ENCODE measurements at regions not wholly inside any gene's neighbourhood (a gene's known extent, or its start where the extent isn't known, plus 50 kb on each side); places are given as distances from the start of the nearest gene placed in this dataset.

DNA sequence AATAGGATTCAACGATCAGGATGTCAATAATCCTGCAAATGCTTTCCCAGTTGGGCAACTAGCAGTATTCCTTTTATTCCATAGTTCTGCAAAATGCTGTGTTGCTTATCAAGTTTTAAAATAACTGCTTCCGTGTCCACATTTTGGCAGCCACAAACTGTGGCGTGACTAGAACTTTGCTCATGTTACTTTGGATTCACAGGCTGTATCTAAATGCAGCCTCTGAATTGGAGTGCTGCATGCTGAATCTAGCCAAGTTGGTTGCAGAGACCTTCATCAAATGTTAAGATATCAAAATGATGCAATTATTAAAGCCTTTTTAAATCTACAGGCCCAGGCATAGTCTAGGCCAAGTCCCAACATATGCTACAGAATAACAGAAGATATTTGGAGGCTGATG, 249.2 kb downstream of the NR2F1-AS1 start (continued):
- no peak for TF ChIP-seq SOX15 (CRISPR knock-in tag; IDR thresholded peaks at IDR 0.05)
- no peak for TF ChIP-seq KAT7 (CRISPR knock-in tag; IDR thresholded peaks at IDR 0.05; ENCODE audit: borderline replicate concordance)
- no peak for TF ChIP-seq ESRRA (CRISPR knock-in tag; IDR thresholded peaks at IDR 0.05; ENCODE audit: borderline replicate concordance)
- TF ChIP-seq, protein P1, sequence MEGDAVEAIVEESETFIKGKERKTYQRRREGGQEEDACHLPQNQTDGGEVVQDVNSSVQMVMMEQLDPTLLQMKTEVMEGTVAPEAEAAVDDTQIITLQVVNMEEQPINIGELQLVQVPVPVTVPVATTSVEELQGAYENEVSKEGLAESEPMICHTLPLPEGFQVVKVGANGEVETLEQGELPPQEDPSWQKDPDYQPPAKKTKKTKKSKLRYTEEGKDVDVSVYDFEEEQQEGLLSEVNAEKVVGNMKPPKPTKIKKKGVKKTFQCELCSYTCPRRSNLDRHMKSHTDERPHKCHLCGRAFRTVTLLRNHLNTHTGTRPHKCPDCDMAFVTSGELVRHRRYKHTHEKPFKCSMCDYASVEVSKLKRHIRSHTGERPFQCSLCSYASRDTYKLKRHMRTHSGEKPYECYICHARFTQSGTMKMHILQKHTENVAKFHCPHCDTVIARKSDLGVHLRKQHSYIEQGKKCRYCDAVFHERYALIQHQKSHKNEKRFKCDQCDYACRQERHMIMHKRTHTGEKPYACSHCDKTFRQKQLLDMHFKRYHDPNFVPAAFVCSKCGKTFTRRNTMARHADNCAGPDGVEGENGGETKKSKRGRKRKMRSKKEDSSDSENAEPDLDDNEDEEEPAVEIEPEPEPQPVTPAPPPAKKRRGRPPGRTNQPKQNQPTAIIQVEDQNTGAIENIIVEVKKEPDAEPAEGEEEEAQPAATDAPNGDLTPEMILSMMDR (IDR thresholded peaks at IDR 0.05) = no peak

DNA sequence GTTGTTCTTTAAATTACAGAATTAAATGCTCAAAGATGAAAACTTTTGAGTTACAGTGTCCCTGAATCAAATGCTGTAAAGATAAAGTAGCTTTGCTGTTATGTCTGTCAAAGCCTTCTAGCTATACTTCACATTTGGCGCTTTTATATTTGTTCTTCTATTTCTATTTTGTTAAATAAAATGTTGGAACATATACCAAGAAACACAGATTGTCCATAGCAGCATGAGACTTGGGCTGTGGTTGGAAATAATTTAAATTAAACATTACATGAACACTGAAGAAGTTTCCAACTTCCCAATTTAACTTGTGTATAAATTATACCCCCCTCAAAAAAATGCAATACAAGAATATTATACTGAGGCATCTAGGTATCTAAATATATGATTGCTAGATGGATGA, 249.8 kb downstream of the NR2F1-AS1 start:
- Mint-ChIP-seq H3K27me3 (ENCODE audit: low read depth) (no peaks in the 10 kb centered on the region), H3K27ac (no peak overlapping the region), H3K4me1 (no peaks in the 10 kb centered on the region), H3K9me3 (no peaks in the 10 kb centered on the region), H3K36me3 (no peaks in the 10 kb centered on the region), H3K4me3 (no peak overlapping the region)
- POLR2A ChIA-PET = no interaction called here
- CTCF ChIA-PET = no interaction called here
- TF ChIP-seq MXD4 (CRISPR knock-in tag; IDR thresholded peaks at IDR 0.05; ENCODE audit: borderline replicate concordance) (no peak), ZBTB21 (CRISPR knock-in tag; IDR thresholded peaks at IDR 0.05; ENCODE audit: borderline replicate concordance) (no peak), ZNF263 (CRISPR knock-in tag; IDR thresholded peaks at IDR 0.05; ENCODE audit: low read depth) (no peak), NFYB (CRISPR knock-in tag; conservative IDR thresholded peaks at IDR 0.05; ENCODE audit: low read depth) (no peak), JAZF1 (CRISPR knock-in tag; IDR thresholded peaks at IDR 0.05) (no peak)
- TF ChIP-seq, protein P2, sequence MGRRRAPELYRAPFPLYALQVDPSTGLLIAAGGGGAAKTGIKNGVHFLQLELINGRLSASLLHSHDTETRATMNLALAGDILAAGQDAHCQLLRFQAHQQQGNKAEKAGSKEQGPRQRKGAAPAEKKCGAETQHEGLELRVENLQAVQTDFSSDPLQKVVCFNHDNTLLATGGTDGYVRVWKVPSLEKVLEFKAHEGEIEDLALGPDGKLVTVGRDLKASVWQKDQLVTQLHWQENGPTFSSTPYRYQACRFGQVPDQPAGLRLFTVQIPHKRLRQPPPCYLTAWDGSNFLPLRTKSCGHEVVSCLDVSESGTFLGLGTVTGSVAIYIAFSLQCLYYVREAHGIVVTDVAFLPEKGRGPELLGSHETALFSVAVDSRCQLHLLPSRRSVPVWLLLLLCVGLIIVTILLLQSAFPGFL (CRISPR knock-in tag; IDR thresholded peaks at IDR 0.05; ENCODE audit: borderline replicate concordance) = no peak
- TF ChIP-seq, protein P3, sequence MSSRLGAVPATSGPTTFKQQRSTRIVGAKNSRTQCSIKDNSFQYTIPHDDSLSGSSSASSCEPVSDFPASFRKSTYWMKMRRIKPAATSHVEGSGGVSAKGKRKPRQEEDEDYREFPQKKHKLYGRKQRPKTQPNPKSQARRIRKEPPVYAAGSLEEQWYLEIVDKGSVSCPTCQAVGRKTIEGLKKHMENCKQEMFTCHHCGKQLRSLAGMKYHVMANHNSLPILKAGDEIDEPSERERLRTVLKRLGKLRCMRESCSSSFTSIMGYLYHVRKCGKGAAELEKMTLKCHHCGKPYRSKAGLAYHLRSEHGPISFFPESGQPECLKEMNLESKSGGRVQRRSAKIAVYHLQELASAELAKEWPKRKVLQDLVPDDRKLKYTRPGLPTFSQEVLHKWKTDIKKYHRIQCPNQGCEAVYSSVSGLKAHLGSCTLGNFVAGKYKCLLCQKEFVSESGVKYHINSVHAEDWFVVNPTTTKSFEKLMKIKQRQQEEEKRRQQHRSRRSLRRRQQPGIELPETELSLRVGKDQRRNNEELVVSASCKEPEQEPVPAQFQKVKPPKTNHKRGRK (CRISPR knock-in tag; IDR thresholded peaks at IDR 0.05; ENCODE audit: borderline replicate concordance) = no peak
- no peak for DNase-seq (ENCODE audit: low spot score)
- no peak for ATAC-seq

DNA sequence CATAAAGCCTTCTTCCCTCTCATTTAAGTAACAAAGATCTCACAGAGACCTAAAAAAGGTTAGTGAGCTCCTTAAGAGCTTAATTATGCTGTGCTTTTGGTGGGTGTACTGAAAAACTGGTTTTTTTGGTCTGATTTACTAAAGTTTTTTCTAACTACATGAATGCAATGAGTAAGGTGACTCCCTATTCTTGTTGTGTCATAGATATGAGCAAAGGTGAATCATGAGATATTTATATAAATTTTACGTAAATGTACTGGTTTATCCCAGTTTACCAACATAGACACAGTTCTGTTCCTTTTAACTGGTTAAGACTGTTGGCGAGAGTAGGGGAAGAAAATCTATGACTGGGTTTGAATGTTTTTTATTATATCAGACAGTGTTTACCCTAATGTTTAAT, 250.5 kb downstream of the NR2F1-AS1 start:
- H3K9me3 Mint-ChIP-seq = no peaks in the 10 kb centered on the region
- CTCF ChIA-PET = no interaction called here
- POLR2A ChIA-PET = no interaction called here
- H3K27ac Mint-ChIP-seq = no peak overlapping the region; the same call in 1 of the 2 replicates
- H3K4me1 Mint-ChIP-seq = no peaks in the 10 kb centered on the region
- H3K36me3 Mint-ChIP-seq = no peaks in the 10 kb centered on the region
- ATAC-seq (no peak), DNase-seq (ENCODE audit: low spot score) (no peak)
- no peaks in the 10 kb centered on the region for H3K27me3 Mint-ChIP-seq (ENCODE audit: low read depth)
- no peak overlapping the region for H3K4me3 Mint-ChIP-seq
- no peak for TF ChIP-seq ZNF232 (CRISPR knock-in tag; IDR thresholded peaks at IDR 0.05)
- no peak for TF ChIP-seq MXD4 (CRISPR knock-in tag; IDR thresholded peaks at IDR 0.05; ENCODE audit: borderline replicate concordance)
- TF ChIP-seq, protein P1 (IDR thresholded peaks at IDR 0.05) = no peak
- TF ChIP-seq SMAD4 (CRISPR knock-in tag; IDR thresholded peaks at IDR 0.05) = no peak
- TF ChIP-seq CBFB (CRISPR knock-in tag; IDR thresholded peaks at IDR 0.05; ENCODE audit: low read depth) = no peak
- no peak for TF ChIP-seq SP1 (CRISPR knock-in tag; conservative IDR thresholded peaks at IDR 0.05)
- no peak for TF ChIP-seq GABPB1 (CRISPR knock-in tag; IDR thresholded peaks at IDR 0.05)
- no peak for TF ChIP-seq ZNF416 (CRISPR knock-in tag; IDR thresholded peaks at IDR 0.05)
- no peak for TF ChIP-seq NFATC4 (CRISPR knock-in tag; IDR thresholded peaks at IDR 0.05)
